ENCODE measurements at regions not wholly inside any gene's neighbourhood (a gene's known extent, or its start where the extent isn't known, plus 50 kb on each side); places are given as distances from the start of the nearest gene placed in this dataset.

GRCh38 chr7:34341326-34341725 lies 316.7 kb upstream of the NPSR1 start:
- no peak for DNase-seq (ENCODE audit: low spot score)
- 47% methylated on average over 2 of the region's 2 CpGs for WGBS (ENCODE audit: low lambda C conversion rate, missing lambda C conversion rate)
- TF ChIP-seq CTCF (IDR thresholded peaks at IDR 0.05; ENCODE audit: poor library complexity) (no peak), EZH2 (IDR thresholded peaks at IDR 0.05; ENCODE audit: borderline replicate concordance) (no peak), EZH2phosphoT487 (IDR thresholded peaks at IDR 0.05; ENCODE audit: low read depth, severe bottlenecking, unreplicated experiment) (no peak)
- H3K9me2 ChIP-seq (replicated peaks; ENCODE audit: insufficient read depth) = no peaks in the 10 kb centered on the region
- H3K4me1 ChIP-seq (ENCODE audit: insufficient read depth) = no peaks in the 10 kb centered on the region
- H3K79me2 ChIP-seq = no peaks in the 10 kb centered on the region
- H3K27ac ChIP-seq = peak overlapping the region; percentile 83
- no peak overlapping the region for H2AFZ ChIP-seq
- no peaks in the 10 kb centered on the region for H3K27me3 ChIP-seq
- H3K4me2 ChIP-seq = peak overlapping the region; percentile 28
- H4K20me1 ChIP-seq (ENCODE audit: insufficient read depth, poor library complexity, severe bottlenecking) = no peaks in the 10 kb centered on the region
- no peaks in the 10 kb centered on the region for H3K9me3 ChIP-seq (ENCODE audit: low read depth)
- H3K36me3 ChIP-seq (replicated peaks; ENCODE audit: insufficient read depth, low read depth) = no peaks in the 10 kb centered on the region
- H3K4me3 ChIP-seq = no peak overlapping the region

- Histone ChIP-seq H4K20me1 (ENCODE audit: insufficient read depth, poor library complexity, severe bottlenecking) (no peaks in the 10 kb centered on the region), H3K36me3 (replicated peaks; ENCODE audit: insufficient read depth, low read depth) (no peaks in the 10 kb centered on the region), H3K9me3 (ENCODE audit: low read depth) (no peaks in the 10 kb centered on the region), H2AFZ (no peak overlapping the region), H3K9me2 (replicated peaks; ENCODE audit: insufficient read depth) (no peaks in the 10 kb centered on the region), H3K4me3 (no peak overlapping the region), H3K79me2 (no peaks in the 10 kb centered on the region), H3K27ac (peak overlapping the region; percentile 83), H3K27me3 (no peaks in the 10 kb centered on the region), H3K4me2 (no peak overlapping the region), H3K4me1 (ENCODE audit: insufficient read depth) (no peaks in the 10 kb centered on the region)
- no peak for TF ChIP-seq CTCF (IDR thresholded peaks at IDR 0.05; ENCODE audit: poor library complexity)
- DNase-seq (ENCODE audit: low spot score) = peak; percentile 20
- WGBS (ENCODE audit: low lambda C conversion rate, missing lambda C conversion rate) = 71% methylated on average over 1 of the region's 1 CpG
Measured at GRCh38 chr7:34342387-34342786, 315.6 kb upstream of the NPSR1 start.

GRCh38 chr7:34343667-34344066 lies 314.4 kb upstream of the NPSR1 start:
- Histone ChIP-seq H3K9me3 (ENCODE audit: low read depth) (no peaks in the 10 kb centered on the region), H2AFZ (no peak overlapping the region), H3K27ac (no peak overlapping the region), H4K20me1 (ENCODE audit: insufficient read depth, poor library complexity, severe bottlenecking) (no peaks in the 10 kb centered on the region), H3K4me2 (no peak overlapping the region), H3K4me1 (ENCODE audit: insufficient read depth) (no peaks in the 10 kb centered on the region), H3K27me3 (no peaks in the 10 kb centered on the region), H3K79me2 (no peaks in the 10 kb centered on the region), H3K9me2 (replicated peaks; ENCODE audit: insufficient read depth) (no peaks in the 10 kb centered on the region), H3K4me3 (no peak overlapping the region), H3K36me3 (replicated peaks; ENCODE audit: insufficient read depth, low read depth) (no peaks in the 10 kb centered on the region)
- DNase-seq (ENCODE audit: low spot score) = no peak
- TF ChIP-seq CTCF (IDR thresholded peaks at IDR 0.05; ENCODE audit: poor library complexity) = no peak
- TF ChIP-seq EZH2 (IDR thresholded peaks at IDR 0.05; ENCODE audit: borderline replicate concordance) = no peak
- no peak for TF ChIP-seq EZH2phosphoT487 (IDR thresholded peaks at IDR 0.05; ENCODE audit: low read depth, severe bottlenecking, unreplicated experiment)
- 96% methylated on average over 1 of the region's 1 CpG for WGBS (ENCODE audit: low lambda C conversion rate, missing lambda C conversion rate)

GRCh38 chr7:34354011-34354410 lies 304.0 kb upstream of the NPSR1 start:
- Histone ChIP-seq H3K4me3 (no peak overlapping the region), H2AFZ (no peak overlapping the region), H3K4me1 (ENCODE audit: insufficient read depth) (no peaks in the 10 kb centered on the region), H3K27me3 (no peaks in the 10 kb centered on the region), H3K9me2 (replicated peaks; ENCODE audit: insufficient read depth) (no peaks in the 10 kb centered on the region), H3K27ac (no peak overlapping the region), H3K4me2 (no peak overlapping the region), H3K9me3 (ENCODE audit: low read depth) (no peaks in the 10 kb centered on the region), H3K79me2 (no peaks in the 10 kb centered on the region), H4K20me1 (ENCODE audit: insufficient read depth, poor library complexity, severe bottlenecking) (no peaks in the 10 kb centered on the region), H3K36me3 (replicated peaks; ENCODE audit: insufficient read depth, low read depth) (no peaks in the 10 kb centered on the region)
- TF ChIP-seq EZH2 (IDR thresholded peaks at IDR 0.05; ENCODE audit: borderline replicate concordance) (no peak), EZH2phosphoT487 (IDR thresholded peaks at IDR 0.05; ENCODE audit: low read depth, severe bottlenecking, unreplicated experiment) (no peak), CTCF (IDR thresholded peaks at IDR 0.05; ENCODE audit: poor library complexity) (no peak)
- no peak for DNase-seq (ENCODE audit: low spot score)
- WGBS (ENCODE audit: low lambda C conversion rate, missing lambda C conversion rate) = 97% methylated on average over 3 of the region's 3 CpGs
